MCF 10A (cell line): ENCODE measurements at regions not wholly inside any gene's neighbourhood (a gene's known extent, or its start where the extent isn't known, plus 50 kb on each side); places are given as distances from the start of the nearest gene placed in this dataset.

Experiments used
- BruUV-seq: library from RNA; stranded (reverse); fragments of 400-500 nt; replicated peaks from 2 replicates; lab custom pipeline; 2021; lab: Mats Ljungman, UMichigan
- CTCF ChIA-PET: fragments of 300-600 bp; sonication (Branson Sonifier 250); formaldehyde crosslinking; extraction: SDS; loops from one replicate; lab custom pipeline; 2021; ENCODE audit warnings: antibody characterized with exemption, inconsistent platforms; lab: Yijun Ruan, JAX
- POLR2A ChIA-PET: fragments of 300-600, 350-650 bp; sonication (Branson Sonifier 250); formaldehyde crosslinking; extraction: SDS; loops from one replicate; lab custom pipeline; 2020; ENCODE audit warnings: antibody characterized with exemption, inconsistent platforms; lab: Yijun Ruan, JAX
- DNase-seq: peaks from one replicate; pipeline ENCODE4 v3.0.0-alpha.2; 2018; ENCODE audit not compliant: unreplicated experiment
- H3K27ac Mint-ChIP-seq: one replicate; pipeline ENCODE4 v1.8.0; 2022; ENCODE audit warnings: mild to moderate bottlenecking, low read depth, mixed read lengths; ENCODE audit not compliant: unreplicated experiment
- H3K27me3 Mint-ChIP-seq: one replicate; pipeline ENCODE4 v1.8.0; 2022; ENCODE audit warnings: mixed read lengths; ENCODE audit not compliant: insufficient read depth, unreplicated experiment
- H3K36me3 Mint-ChIP-seq: one replicate; pipeline ENCODE4 v1.8.0; 2022; ENCODE audit warnings: mild to moderate bottlenecking, moderate library complexity, mixed read lengths; ENCODE audit not compliant: insufficient read depth, unreplicated experiment
- H3K4me1 Mint-ChIP-seq: one replicate; pipeline ENCODE4 v1.8.0; 2022; ENCODE audit warnings: mixed read lengths; ENCODE audit not compliant: insufficient read depth, unreplicated experiment
- H3K4me3 Mint-ChIP-seq: one replicate; pipeline ENCODE4 v1.8.0; 2022; ENCODE audit warnings: mild to moderate bottlenecking, moderate library complexity, mixed read lengths; ENCODE audit not compliant: unreplicated experiment
- H3K9me3 Mint-ChIP-seq: one replicate; pipeline ENCODE4 v1.8.0; 2022; ENCODE audit warnings: mixed read lengths; ENCODE audit not compliant: unreplicated experiment
- CTCF ChIP-seq: fragments of 200-600 bp; IDR thresholded peaks from one replicate; pipeline ENCODE4 v1.8.0; 2022; ENCODE audit warnings: antibody characterized with exemption, mild to moderate bottlenecking; ENCODE audit not compliant: unreplicated experiment
- intact Hi-C: fragments of 100-400 bp; cut with micrococcal nuclease; formaldehyde crosslinking; loops from 2 replicates; pipeline ENCODE4 v1.14.1; 2022

GRCh38 chr16:85187002-85187401 is 74.7 kb upstream of the CIBAR2 start:
- Mint-ChIP-seq H3K9me3 (peaks cover 10% of the 10 kb centered on the region), H3K36me3 (peaks cover 17% of the 10 kb centered on the region), H3K27me3 (no peaks in the 10 kb centered on the region), H3K4me1 (peaks cover 7% of the 10 kb centered on the region), H3K4me3 (no peak overlapping the region), H3K27ac (no peak overlapping the region)
- no peak for TF ChIP-seq CTCF
- ChIA-PET CTCF (interaction anchor here (0.6 kb wide), 1 partner anchor 214 kb away, joined by 3 read pairs; no protein-coding TSS in a partner anchor), POLR2A (no interaction called here)
- no peak for DNase-seq
- BruUV-seq, result no TSS peak
- intact Hi-C loops, result no loop called here

DNA sequence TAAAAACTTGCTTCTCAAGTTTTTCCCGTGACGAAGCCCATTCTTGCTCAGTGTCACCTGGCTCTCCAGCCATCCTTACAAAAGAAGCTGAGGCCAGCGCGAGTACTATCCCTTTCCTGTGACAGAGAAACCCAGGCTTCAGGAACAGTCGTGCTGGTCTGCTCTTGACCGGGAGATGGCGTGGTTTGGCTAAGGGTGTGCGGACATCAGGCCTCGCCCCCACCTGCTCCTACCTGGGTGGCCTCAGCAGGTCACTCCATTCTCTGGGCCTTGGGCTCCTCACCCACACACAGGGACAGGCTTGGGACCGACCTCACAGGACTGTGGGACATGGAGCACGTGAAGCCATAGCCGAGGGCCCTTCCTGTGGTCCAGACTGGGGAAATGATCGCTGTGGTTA is 75.2 kb upstream of the CIBAR2 start:
- no peak for DNase-seq
- intact Hi-C loops, result no loop called here
- ChIA-PET POLR2A (no interaction called here), CTCF (interaction anchor here (0.6 kb wide), 1 partner anchor 215 kb away, joined by 3 read pairs; no protein-coding TSS in a partner anchor)
- BruUV-seq, result no TSS peak
- Mint-ChIP-seq H3K4me3 (no peak overlapping the region), H3K4me1 (peaks cover 7% of the 10 kb centered on the region), H3K27me3 (no peaks in the 10 kb centered on the region), H3K27ac (no peak overlapping the region), H3K9me3 (peaks cover 10% of the 10 kb centered on the region), H3K36me3 (peaks cover 17% of the 10 kb centered on the region)
- TF ChIP-seq CTCF, result no peak

DNA sequence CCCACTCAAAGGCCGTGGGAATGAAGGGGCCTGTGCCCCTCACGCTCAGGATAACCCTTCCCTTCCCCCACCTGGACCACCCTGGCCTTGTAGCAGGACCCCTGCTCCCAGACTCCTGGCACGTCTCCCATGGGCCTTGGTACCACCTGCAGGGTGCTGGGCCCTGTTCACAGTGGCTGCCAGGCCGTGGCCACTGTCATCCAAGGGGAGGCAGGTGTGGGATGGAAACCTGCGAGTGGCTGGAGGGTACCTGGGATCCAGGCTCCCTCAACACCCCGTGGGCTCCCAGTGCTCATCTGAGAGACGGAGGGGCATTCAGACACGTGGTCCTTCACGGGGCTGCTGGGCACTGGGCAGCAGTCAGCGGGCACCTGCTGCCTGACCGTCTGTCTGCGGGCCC is 75.6 kb upstream of the CIBAR2 start:
- peaks cover 7% of the 10 kb centered on the region for H3K4me1 Mint-ChIP-seq
- POLR2A ChIA-PET, result no interaction called here
- no peaks in the 10 kb centered on the region for H3K27me3 Mint-ChIP-seq
- no peak overlapping the region for H3K27ac Mint-ChIP-seq
- no peak for DNase-seq
- no peak overlapping the region for H3K4me3 Mint-ChIP-seq
- intact Hi-C loops, result no loop called here
- peaks cover 10% of the 10 kb centered on the region for H3K9me3 Mint-ChIP-seq
- no TSS peak for BruUV-seq
- CTCF ChIA-PET, result no interaction called here
- H3K36me3 Mint-ChIP-seq, result peaks cover 14% of the 10 kb centered on the region
- TF ChIP-seq CTCF, result no peak

DNA sequence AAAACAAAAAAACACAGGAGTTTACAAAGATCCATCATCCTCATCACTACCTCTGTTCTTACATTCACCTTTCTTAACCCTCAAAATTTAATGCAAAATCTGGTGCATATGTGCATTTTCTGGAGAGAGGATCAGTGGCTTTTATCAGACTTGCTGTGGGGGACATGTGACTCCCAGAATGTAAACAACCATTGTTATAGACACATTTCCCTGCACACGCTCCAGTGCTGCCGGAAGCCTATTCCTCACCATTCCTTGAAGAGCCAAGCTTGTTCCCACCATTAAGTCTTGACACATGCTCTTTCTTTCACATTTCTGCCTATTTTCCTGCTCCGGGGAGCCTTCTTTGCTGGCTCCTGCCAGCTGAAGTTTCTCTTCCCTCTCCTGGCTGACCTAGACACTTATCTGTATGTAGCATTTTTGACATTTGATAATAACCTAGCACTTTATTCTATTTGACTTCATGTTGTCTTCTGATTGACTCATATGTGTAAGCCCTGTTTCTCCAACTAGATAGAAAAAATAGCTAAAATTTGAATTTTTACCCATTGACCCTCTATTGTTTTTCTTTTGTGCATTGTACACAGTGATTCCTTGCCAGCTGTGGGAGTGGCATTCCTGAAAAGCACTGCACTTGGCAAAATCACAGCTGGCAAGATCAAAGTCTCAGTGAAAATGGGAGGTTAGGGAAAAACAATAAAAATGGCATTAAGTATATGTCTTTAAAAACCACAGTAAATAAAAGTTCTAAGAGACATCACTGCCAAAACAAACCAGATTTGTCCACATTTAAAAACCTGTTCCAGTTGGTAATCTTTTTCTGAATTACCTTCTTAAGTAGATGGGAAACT is 76.8 kb upstream of the CIBAR2 start:
- H3K4me1 Mint-ChIP-seq, result peaks cover 7% of the 10 kb centered on the region
- H3K27ac Mint-ChIP-seq, result no peak overlapping the region
- ChIA-PET POLR2A (interaction anchor here (0.5 to 0.7 kb wide), 4 partner anchors 10 to 513 kb away, joined by 3 read pairs; no protein-coding TSS in a partner anchor), CTCF (interaction anchor here (0.6 to 0.7 kb wide), 2 partner anchors 66 to 364 kb away, joined by 3 to 4 read pairs; no protein-coding TSS in a partner anchor)
- H3K27me3 Mint-ChIP-seq, result no peaks in the 10 kb centered on the region
- DNase-seq, result no peak
- TF ChIP-seq CTCF, result no peak
- intact Hi-C loops, result no loop called here
- peaks cover 4% of the 10 kb centered on the region for H3K9me3 Mint-ChIP-seq
- H3K4me3 Mint-ChIP-seq, result no peak overlapping the region
- peaks cover 8% of the 10 kb centered on the region for H3K36me3 Mint-ChIP-seq
- BruUV-seq, result no TSS peak
